ENCODE measurements at regions not wholly inside any gene's neighbourhood (a gene's known extent, or its start where the extent isn't known, plus 50 kb on each side); places are given as distances from the start of the nearest gene placed in this dataset.

DNA sequence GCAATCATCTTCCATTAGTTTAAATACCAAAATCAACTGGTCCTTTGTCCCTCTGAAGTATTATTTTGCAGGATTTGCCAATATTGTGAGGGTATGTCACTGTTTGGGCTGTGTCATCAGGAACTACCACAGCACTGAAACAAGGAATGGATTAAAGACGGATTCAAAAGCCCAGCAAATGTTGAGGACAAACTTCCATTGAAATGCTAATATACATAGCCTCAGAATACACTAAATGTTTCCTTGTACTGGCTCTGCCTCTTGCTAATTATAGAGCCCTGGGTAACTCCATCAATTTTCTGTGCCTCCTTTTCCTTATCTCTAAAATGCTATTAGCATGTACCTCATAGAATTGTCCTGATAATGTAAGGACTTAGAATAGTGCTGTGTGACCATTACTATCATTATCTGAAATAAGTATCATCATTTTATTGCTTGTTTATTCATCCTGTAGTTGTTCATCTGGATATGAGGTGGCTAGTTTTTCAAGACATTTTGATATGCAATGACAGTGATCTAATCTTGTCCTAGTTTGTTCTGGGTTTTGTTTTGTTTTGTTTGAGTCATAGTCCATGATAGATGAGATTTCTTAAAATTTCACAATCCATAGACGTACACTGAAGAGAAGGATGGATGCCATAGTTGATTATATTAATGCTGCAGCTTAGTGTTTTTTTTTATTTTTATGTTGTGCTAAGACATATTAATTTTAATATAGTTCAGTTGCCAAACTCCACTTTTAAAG, 333.4 kb upstream of the KCNH7 start:
- Mint-ChIP-seq H3K4me3 (no peak overlapping the region), H3K27ac (no peak overlapping the region), H3K4me1 (no peaks in the 10 kb centered on the region), H3K36me3 (no peaks in the 10 kb centered on the region), H3K27me3 (ENCODE audit: low read depth in 3 of 3) (peaks cover 0 to 3% (median 2%) of the 10 kb centered on the region in 3 donors), H3K9me3 (no peaks in the 10 kb centered on the region)
- no peaks in the 10 kb centered on the region for H3K79me2 ChIP-seq (ENCODE audit: insufficient read depth, low read length)
- H3K4me2 ChIP-seq (replicated peaks; ENCODE audit: extremely low read depth, low read length, poor library complexity, severe bottlenecking) = no peak overlapping the region
- no peaks in the 10 kb centered on the region for H4K20me1 ChIP-seq (ENCODE audit: insufficient read depth, low read length)
- H3K4me1 ChIP-seq (ENCODE audit: control insufficient read depth in 1 of 2, insufficient read depth in 2 of 2, low read length in 2 of 2) = no peaks in the 10 kb centered on the region
- H3K27ac ChIP-seq (ENCODE audit: low read depth in 1 of 2, low read length in 2 of 2) = no peak overlapping the region
- no peaks in the 10 kb centered on the region for H3K9me3 ChIP-seq (replicated peaks in 1 of 2; ENCODE audit: control insufficient read depth in 1 of 2, insufficient read depth in 1 of 2, low read length in 2 of 2)
- H3K36me3 ChIP-seq (replicated peaks in 1 of 2; ENCODE audit: control insufficient read depth in 1 of 2, insufficient read depth in 2 of 2, low read length in 2 of 2) = no peaks in the 10 kb centered on the region
- H2AFZ ChIP-seq (ENCODE audit: insufficient read depth, low read depth, low read length, poor library complexity, severe bottlenecking) = no peak overlapping the region
- H3K4me3 ChIP-seq (replicated peaks in 1 of 3; ENCODE audit: low read depth in 2 of 3, low read length in 3 of 3) = no peak overlapping the region
- intact Hi-C loops (cut with micrococcal nuclease) = no loop called here
- WGBS (ENCODE audit: insufficient coverage) = no CpG with 5 or more reads among the region's 2 CpGs
- no peak overlapping the region for H3K9ac ChIP-seq (ENCODE audit: insufficient read depth, low read length, poor library complexity, severe bottlenecking)
- TF ChIP-seq, protein P1, sequence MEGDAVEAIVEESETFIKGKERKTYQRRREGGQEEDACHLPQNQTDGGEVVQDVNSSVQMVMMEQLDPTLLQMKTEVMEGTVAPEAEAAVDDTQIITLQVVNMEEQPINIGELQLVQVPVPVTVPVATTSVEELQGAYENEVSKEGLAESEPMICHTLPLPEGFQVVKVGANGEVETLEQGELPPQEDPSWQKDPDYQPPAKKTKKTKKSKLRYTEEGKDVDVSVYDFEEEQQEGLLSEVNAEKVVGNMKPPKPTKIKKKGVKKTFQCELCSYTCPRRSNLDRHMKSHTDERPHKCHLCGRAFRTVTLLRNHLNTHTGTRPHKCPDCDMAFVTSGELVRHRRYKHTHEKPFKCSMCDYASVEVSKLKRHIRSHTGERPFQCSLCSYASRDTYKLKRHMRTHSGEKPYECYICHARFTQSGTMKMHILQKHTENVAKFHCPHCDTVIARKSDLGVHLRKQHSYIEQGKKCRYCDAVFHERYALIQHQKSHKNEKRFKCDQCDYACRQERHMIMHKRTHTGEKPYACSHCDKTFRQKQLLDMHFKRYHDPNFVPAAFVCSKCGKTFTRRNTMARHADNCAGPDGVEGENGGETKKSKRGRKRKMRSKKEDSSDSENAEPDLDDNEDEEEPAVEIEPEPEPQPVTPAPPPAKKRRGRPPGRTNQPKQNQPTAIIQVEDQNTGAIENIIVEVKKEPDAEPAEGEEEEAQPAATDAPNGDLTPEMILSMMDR (IDR thresholded peaks at IDR 0.05) = no peak
- no peaks in the 10 kb centered on the region for H3K27me3 ChIP-seq (ENCODE audit: control insufficient read depth in 2 of 2, insufficient read depth in 2 of 2, low read length in 2 of 2)
- DNase-seq = no peak

DNA sequence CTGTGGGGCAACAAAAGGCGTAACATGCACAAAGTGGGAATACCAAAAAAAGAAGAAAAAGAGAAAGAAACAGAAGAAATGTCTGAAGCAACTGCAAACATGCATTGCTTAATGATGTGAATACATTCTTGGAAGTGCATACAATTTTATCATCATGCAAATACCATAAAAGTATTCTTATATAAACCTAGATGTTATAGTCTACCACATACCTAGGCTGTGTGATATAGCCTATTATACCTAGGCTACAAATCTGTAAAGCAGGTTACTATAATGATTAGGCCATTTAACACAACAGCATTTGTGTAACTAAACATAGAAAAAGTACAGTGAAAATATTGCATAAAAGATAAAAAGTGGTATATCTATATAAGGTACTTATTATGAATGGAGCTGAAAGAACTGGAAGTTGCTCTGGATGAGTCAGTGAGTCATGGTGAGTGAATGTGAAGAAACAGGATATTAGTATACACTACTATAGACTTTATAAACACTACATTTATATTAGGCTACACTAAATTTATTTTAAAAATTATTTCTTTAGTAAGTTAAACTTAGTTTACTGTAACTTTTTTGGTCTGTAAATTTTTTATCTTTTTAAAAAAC, 319.4 kb upstream of the KCNH7 start:
- Mint-ChIP-seq H3K36me3 (no peaks in the 10 kb centered on the region), H3K9me3 (no peaks in the 10 kb centered on the region), H3K27me3 (ENCODE audit: low read depth in 3 of 3) (peaks cover 0 to 3% (median 0%) of the 10 kb centered on the region in 3 donors), H3K27ac (no peak overlapping the region), H3K4me1 (no peaks in the 10 kb centered on the region), H3K4me3 (no peak overlapping the region)
- Histone ChIP-seq H3K9me3 (replicated peaks in 1 of 2; ENCODE audit: control insufficient read depth in 1 of 2, insufficient read depth in 1 of 2, low read length in 2 of 2) (no peaks in the 10 kb centered on the region), H3K4me3 (replicated peaks in 1 of 3; ENCODE audit: low read depth in 2 of 3, low read length in 3 of 3) (no peak overlapping the region), H3K79me2 (ENCODE audit: insufficient read depth, low read length) (no peaks in the 10 kb centered on the region), H3K27me3 (ENCODE audit: control insufficient read depth in 2 of 2, insufficient read depth in 2 of 2, low read length in 2 of 2) (no peaks in the 10 kb centered on the region), H3K36me3 (replicated peaks in 1 of 2; ENCODE audit: control insufficient read depth in 1 of 2, insufficient read depth in 2 of 2, low read length in 2 of 2) (no peaks in the 10 kb centered on the region), H3K4me1 (ENCODE audit: control insufficient read depth in 1 of 2, insufficient read depth in 2 of 2, low read length in 2 of 2) (no peaks in the 10 kb centered on the region), H4K20me1 (ENCODE audit: insufficient read depth, low read length) (no peaks in the 10 kb centered on the region), H2AFZ (ENCODE audit: insufficient read depth, low read depth, low read length, poor library complexity, severe bottlenecking) (no peak overlapping the region), H3K4me2 (replicated peaks; ENCODE audit: extremely low read depth, low read length, poor library complexity, severe bottlenecking) (no peak overlapping the region), H3K27ac (ENCODE audit: low read depth in 1 of 2, low read length in 2 of 2) (no peak overlapping the region), H3K9ac (ENCODE audit: insufficient read depth, low read length, poor library complexity, severe bottlenecking) (no peak overlapping the region)
- no peak for DNase-seq
- intact Hi-C loops (cut with micrococcal nuclease) = no loop called here
- TF ChIP-seq, protein P1 (IDR thresholded peaks at IDR 0.05) = no peak
- WGBS (ENCODE audit: insufficient coverage) = no CpG with 5 or more reads among the region's 1 CpG

Data from CD14-positive monocyte (primary cell).